LNCAP (cell line): ENCODE measurements at regions not wholly inside any gene's neighbourhood (a gene's known extent, or its start where the extent isn't known, plus 50 kb on each side); places are given as distances from the start of the nearest gene placed in this dataset.

Experiments used
- CTCF ChIP-seq: fragments of 450-650 bp; IDR thresholded peaks from 2 replicates; pipeline ENCODE4 v1.5.1; 2017; ENCODE audit warnings: mild to moderate bottlenecking

- no peak for TF ChIP-seq CTCF
These were observed 97.9 kb downstream of the ANKRD60 start for GRCh38 chr20:58130581-58130980.

GRCh38 chr20:58130156-58130555 lies 98.3 kb downstream of the ANKRD60 start:
- no peak for TF ChIP-seq CTCF

- TF ChIP-seq CTCF, result no peak
These were observed 98.7 kb downstream of the ANKRD60 start for GRCh38 chr20:58129721-58130151.

- no peak for TF ChIP-seq CTCF
These were observed 99.5 kb downstream of the ANKRD60 start for GRCh38 chr20:58128635-58129625.

- TF ChIP-seq CTCF, result no peak
These were observed 100.7 kb downstream of the ANKRD60 start for GRCh38 chr20:58127701-58128111.

GRCh38 chr20:58125726-58126125 lies 102.7 kb downstream of the ANKRD60 start:
- TF ChIP-seq CTCF, result no peak

GRCh38 chr20:58117944-58118343 lies 110.5 kb downstream of the ANKRD60 start:
- TF ChIP-seq CTCF, result no peak
